ENCODE measurements at regions not wholly inside any gene's neighbourhood (a gene's known extent, or its start where the extent isn't known, plus 50 kb on each side); places are given as distances from the start of the nearest gene placed in this dataset.

DNA sequence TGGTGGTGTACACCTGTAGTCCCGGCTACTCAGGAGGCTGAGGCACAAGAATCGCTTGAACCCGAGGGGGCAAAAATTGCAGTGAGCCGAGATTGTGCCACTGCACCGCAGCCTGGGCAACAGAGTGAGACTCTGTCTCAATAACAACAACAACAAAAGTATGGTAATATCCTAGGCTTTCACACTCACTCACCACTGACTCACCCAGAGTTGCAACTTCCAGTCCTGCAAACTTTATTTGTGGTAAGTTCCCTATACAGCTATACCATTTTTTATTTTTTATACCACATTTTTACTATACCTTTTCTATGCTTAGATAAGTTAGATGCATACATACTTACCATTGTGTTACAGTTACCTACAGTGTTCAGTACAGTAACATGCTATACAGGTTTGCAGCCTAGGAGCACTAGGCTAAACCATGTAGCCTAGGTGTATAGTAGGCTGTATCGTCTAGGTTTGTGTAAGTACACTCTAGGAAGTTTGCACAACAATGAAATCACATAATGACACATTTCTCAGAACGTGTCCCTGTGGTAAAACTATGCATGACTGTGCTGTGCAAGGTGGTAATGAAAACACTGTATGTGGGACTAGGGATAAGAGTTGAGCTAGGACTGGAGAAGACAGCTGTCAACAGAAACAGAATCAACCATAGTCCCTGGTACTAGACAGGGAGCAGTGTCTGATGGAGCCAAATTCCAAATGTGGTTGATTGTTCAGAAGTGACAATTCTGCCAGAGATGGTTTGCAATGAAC lies 109.5 kb upstream of the RAD23B start (continued):
- no peak for TF ChIP-seq RAD21 (IDR thresholded peaks at IDR 0.05 in 1 of 2, conservative IDR thresholded peaks at IDR 0.05 in 1 of 2; ENCODE audit: low read depth in 2 of 2, low read length in 2 of 2)
